Activated T-helper 1 cell treated with anti-CD3 and anti-CD28 coated beads, Interleukin-12 subunit alpha, Interleukin-12 subunit beta, Interleukin-2, Interleukin-4 antibody, amounts not matched to agents 30 ng/mL and 10 ng/mL and 1 ng/mL, durations not matched to agents 14 hours and 24 hours and 36 hours (primary cell): ENCODE measurements at regions not wholly inside any gene's neighbourhood (a gene's known extent, or its start where the extent isn't known, plus 50 kb on each side); places are given as distances from the start of the nearest gene placed in this dataset.

Experiments used
- DNase-seq: peaks from one replicate; pipeline ENCODE4 v3.0.0; 2021; ENCODE audit warnings: low spot score
- H3K27ac Mint-ChIP-seq: one replicate; pipeline ENCODE4 v1.8.0; 2021; ENCODE audit warnings: mild to moderate bottlenecking, mixed read lengths
- H3K27me3 Mint-ChIP-seq: one replicate; pipeline ENCODE4 v1.8.0; 2022; ENCODE audit warnings: mild to moderate bottlenecking, moderate library complexity, mixed read lengths; ENCODE audit not compliant: insufficient read depth
- H3K36me3 Mint-ChIP-seq: one replicate; pipeline ENCODE4 v1.8.0; 2021; ENCODE audit warnings: low read depth, mixed read lengths
- H3K4me1 Mint-ChIP-seq: one replicate; pipeline ENCODE4 v1.8.0; 2021; ENCODE audit warnings: low read depth, mixed read lengths
- H3K4me3 Mint-ChIP-seq: one replicate; pipeline ENCODE4 v1.8.0; 2021; ENCODE audit warnings: mild to moderate bottlenecking, moderate library complexity, mixed read lengths
- H3K9me3 Mint-ChIP-seq: one replicate; pipeline ENCODE4 v1.8.0; 2021; ENCODE audit warnings: mixed read lengths
- intact Hi-C: fragments of 100-400 bp; cut with micrococcal nuclease; formaldehyde crosslinking; loops from one replicate; pipeline ENCODE4 v1.15.1; 2024

DNA sequence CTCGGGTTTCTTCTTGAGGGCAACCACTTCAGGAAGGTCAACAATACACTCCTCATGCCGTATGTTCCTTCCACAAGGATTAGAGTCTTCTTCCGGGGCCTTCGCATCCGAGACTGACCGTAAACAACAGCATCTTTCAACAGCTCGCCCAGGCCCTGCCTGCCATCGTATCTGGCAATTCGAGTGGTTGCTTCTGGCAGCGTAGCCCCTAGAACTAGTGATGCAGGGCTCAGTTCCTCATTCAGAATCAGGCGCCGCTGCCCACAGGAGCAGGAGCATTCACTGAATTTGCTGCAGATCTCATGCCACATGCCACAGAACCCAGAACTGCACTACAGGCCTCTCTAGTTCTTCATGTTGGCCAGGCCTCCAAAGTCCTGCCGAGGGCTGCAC lies 59.0 kb upstream of the AFDN start:
- Mint-ChIP-seq H3K27me3 (peaks cover 8% of the 10 kb centered on the region), H3K4me1 (no peaks in the 10 kb centered on the region), H3K9me3 (no peaks in the 10 kb centered on the region), H3K4me3 (no peak overlapping the region), H3K36me3 (no peaks in the 10 kb centered on the region), H3K27ac (no peak overlapping the region)
- no peak for DNase-seq
- intact Hi-C loops, result no loop called here

DNA sequence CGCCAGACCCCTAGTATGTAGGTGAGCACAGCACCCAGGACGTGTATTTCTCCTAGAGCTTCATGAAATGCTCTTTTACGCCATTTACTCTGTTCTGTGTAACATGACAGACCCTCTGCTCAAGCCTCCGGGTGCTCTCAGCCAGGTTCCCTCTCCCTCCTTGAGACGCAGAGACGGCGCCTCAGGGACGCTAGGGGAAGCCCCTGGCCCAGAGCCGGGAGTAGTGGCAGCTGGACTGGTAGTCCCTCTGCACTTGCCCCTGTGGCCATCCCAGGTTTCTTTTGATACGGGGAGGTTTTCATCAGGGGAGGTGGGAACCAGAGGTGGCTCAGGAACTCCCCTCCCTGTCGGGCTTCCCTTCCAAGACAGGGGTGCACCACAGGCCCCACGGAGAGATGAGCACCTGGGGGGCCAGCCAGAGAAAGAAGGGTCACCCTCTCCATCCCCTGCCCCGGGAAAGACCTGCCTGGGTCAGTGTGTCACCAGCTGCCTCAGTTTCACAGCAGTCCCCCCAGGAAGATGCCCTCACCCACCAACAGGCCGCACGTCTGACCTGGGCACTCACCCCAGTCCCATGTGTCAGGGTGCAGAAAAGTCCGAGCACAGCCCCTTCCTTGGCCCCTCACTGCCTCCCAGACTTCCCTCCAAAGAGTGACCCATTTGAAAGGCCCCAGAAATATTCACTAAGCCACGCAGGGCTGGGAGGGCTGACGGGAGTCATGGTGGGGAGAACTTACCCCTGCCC lies 58.1 kb upstream of the AFDN start:
- intact Hi-C loops, result no loop called here
- no peaks in the 10 kb centered on the region for H3K4me1 Mint-ChIP-seq

DNA sequence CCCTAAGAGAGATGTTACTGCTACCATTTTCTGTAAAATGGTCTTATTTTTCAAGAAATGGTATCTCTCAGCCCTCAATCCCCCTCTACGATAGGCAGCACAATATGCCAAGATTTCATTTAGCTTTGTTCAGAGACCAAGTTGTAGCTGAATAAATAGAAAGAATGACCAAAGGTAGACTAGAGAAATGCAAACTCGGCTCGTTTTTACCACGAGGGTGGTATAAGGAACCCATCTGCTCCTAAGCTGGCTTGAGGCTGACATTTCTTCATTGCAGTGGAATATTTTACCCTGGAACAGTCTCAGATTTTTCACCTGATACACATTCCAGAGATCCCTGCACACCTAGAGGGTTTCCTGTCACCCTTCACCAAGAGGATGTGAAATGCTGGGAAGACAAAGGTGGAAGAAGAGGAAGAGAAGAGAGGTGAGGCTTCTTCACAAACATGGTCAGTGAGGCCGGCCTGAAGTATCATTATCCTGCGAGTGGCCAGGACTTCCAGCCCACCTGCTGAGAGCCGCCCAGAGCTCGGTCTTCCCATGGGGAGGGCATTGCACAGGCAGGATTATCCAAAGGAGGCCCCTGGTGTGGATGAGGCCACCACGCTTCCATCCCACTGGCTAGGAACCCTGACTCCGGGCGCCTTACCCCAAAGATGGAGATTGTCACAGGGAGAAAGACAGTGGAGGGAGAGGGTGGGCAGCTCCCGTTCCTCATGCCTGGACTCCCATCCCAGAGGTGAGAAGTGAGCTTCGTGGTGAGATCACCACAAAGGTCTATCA lies 57.1 kb upstream of the AFDN start:
- Mint-ChIP-seq H3K27me3 (peaks cover 13% of the 10 kb centered on the region), H3K9me3 (no peaks in the 10 kb centered on the region), H3K4me3 (no peak overlapping the region), H3K36me3 (no peaks in the 10 kb centered on the region), H3K4me1 (no peaks in the 10 kb centered on the region), H3K27ac (no peak overlapping the region)
- no peak for DNase-seq
- intact Hi-C loops, result no loop called here

More for the DNA sequence above, 58.1 kb upstream of the AFDN start:
- no peak overlapping the region for H3K27ac Mint-ChIP-seq
- H3K4me3 Mint-ChIP-seq, result no peak overlapping the region
- no peaks in the 10 kb centered on the region for H3K36me3 Mint-ChIP-seq
- peaks cover 13% of the 10 kb centered on the region for H3K27me3 Mint-ChIP-seq
- DNase-seq, result no peak
- H3K9me3 Mint-ChIP-seq, result no peaks in the 10 kb centered on the region

GRCh38 chr6:167770291-167770955 lies 56.3 kb upstream of the AFDN start:
- peaks cover 13% of the 10 kb centered on the region for H3K27me3 Mint-ChIP-seq
- no peaks in the 10 kb centered on the region for H3K4me1 Mint-ChIP-seq
- no peaks in the 10 kb centered on the region for H3K9me3 Mint-ChIP-seq
- H3K36me3 Mint-ChIP-seq, result no peaks in the 10 kb centered on the region
- no peak overlapping the region for H3K4me3 Mint-ChIP-seq
- no peak overlapping the region for H3K27ac Mint-ChIP-seq
- DNase-seq, result no peak
- intact Hi-C loops, result no loop called here

DNA sequence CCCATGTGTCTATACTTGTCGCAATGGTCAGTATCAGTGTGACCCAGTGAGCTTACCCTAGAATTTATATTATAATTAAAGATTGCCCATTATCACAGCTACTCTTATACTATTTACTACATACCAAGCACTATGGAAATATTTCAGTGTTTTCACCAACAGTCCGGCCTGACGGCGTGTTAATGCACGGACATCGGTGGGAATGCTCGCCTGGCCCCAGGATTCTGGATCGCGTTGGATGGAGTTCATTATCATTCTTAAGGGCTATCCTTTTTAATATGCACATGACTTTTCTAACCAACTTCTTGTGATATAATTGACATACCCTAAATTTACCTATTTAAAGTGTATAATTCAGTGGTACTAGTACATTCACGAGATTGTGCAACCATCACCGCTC lies 51.8 kb upstream of the AFDN start:
- H3K4me1 Mint-ChIP-seq, result no peaks in the 10 kb centered on the region
- no peak for DNase-seq
- H3K36me3 Mint-ChIP-seq, result no peaks in the 10 kb centered on the region
- no peak overlapping the region for H3K27ac Mint-ChIP-seq
- peaks cover 17% of the 10 kb centered on the region for H3K27me3 Mint-ChIP-seq
- intact Hi-C loops, result no loop called here
- H3K4me3 Mint-ChIP-seq, result no peak overlapping the region
- no peaks in the 10 kb centered on the region for H3K9me3 Mint-ChIP-seq

DNA sequence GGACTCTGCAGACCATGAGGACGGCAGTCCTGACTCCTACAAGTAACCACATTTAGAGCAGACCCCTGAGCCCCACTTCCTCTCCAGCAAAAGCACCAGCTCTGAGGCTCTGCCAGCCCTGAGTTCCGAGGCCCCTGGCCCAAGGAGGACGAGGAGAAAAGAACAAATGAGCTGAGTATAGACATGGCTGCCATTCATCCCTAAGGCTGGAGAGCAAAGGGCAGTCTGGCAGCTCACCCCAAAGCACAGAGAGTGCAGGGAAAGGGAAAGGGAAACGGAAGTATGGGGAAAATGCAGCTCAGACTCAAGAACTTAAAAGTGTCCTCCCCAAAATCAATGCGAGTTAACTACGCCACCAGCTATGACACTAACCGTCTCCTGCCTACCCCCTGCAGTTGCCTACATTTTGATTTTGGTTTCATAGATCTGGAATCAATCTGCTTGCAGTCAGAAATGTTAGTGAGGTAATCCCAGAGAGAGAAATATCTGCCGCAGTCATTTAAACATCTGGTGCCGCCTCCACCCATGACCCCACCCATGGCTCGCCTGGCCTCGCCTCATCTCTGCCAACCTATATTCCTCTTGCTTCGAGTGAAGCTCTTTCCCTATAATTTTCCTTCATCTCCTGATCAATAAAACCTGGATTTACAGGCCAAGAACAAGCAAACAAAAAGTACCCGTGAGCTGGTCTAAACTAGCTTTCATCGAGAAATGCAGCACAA lies 49.6 kb upstream of the AFDN start:
- Mint-ChIP-seq H3K36me3 (no peaks in the 10 kb centered on the region), H3K9me3 (no peaks in the 10 kb centered on the region)

More for the DNA sequence above, 49.6 kb upstream of the AFDN start:
- no peak for DNase-seq
- peaks cover 14% of the 10 kb centered on the region for H3K27me3 Mint-ChIP-seq
- H3K4me3 Mint-ChIP-seq, result no peak overlapping the region
- H3K27ac Mint-ChIP-seq, result no peak overlapping the region
- H3K4me1 Mint-ChIP-seq, result no peaks in the 10 kb centered on the region
- intact Hi-C loops, result no loop called here
